ENCODE measurements at regions not wholly inside any gene's neighbourhood (a gene's known extent, or its start where the extent isn't known, plus 50 kb on each side); places are given as distances from the start of the nearest gene placed in this dataset.

DNA sequence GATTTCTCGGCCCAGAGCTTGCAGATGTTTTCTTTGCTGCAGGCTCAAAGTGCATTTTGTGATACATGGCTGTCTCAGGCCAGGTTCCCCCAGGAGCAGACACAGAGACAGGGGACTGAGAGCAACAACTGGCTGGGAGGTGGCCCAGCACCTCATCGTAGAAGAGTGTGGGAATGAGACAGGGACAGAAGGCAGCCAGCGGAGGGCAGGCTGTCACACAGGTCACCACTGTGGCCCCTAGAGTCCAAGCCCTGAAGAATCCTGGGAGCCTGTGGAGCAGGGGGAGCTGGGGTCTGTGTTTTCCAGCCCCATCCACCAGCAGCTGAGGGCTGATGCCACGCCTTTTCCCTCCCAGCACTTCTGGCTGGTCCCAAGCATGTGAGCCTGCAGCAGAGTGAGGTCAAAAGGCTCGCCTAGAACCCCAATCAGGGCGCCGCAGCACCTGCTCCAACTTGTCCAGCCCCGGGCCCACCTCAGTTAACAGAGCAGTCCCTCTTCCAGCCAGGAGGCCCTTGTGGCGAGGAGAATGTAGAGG is 723.8 kb downstream of the UQCRFS1 start:
- Histone ChIP-seq H3K4me2 (ENCODE audit: insufficient read depth, low read length) (no peak overlapping the region), H3K4me1 (ENCODE audit: insufficient read depth, low read length) (no peaks in the 10 kb centered on the region), H3K79me2 (ENCODE audit: insufficient read depth, low read length) (no peaks in the 10 kb centered on the region), H3K9me3 (ENCODE audit: low read depth, low read length) (no peaks in the 10 kb centered on the region), H3K4me3 (ENCODE audit: insufficient read depth, low read length) (no peak overlapping the region), H3K27ac (ENCODE audit: low read depth, low read length) (no peak overlapping the region), H3K36me3 (ENCODE audit: insufficient read depth, low read length) (no peaks in the 10 kb centered on the region), H4K20me1 (ENCODE audit: insufficient read depth, low read length) (no peaks in the 10 kb centered on the region), H2AFZ (ENCODE audit: low read length) (no peak overlapping the region), H3K27me3 (ENCODE audit: insufficient read depth, low read length) (no peaks in the 10 kb centered on the region)
- TF ChIP-seq, protein P1, sequence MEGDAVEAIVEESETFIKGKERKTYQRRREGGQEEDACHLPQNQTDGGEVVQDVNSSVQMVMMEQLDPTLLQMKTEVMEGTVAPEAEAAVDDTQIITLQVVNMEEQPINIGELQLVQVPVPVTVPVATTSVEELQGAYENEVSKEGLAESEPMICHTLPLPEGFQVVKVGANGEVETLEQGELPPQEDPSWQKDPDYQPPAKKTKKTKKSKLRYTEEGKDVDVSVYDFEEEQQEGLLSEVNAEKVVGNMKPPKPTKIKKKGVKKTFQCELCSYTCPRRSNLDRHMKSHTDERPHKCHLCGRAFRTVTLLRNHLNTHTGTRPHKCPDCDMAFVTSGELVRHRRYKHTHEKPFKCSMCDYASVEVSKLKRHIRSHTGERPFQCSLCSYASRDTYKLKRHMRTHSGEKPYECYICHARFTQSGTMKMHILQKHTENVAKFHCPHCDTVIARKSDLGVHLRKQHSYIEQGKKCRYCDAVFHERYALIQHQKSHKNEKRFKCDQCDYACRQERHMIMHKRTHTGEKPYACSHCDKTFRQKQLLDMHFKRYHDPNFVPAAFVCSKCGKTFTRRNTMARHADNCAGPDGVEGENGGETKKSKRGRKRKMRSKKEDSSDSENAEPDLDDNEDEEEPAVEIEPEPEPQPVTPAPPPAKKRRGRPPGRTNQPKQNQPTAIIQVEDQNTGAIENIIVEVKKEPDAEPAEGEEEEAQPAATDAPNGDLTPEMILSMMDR (IDR thresholded peaks at IDR 0.05; ENCODE audit: extremely low read depth, low read depth, low read length), result no peak
- no peak for DNase-seq (ENCODE audit: insufficient read length, low spot score, missing footprints)

DNA sequence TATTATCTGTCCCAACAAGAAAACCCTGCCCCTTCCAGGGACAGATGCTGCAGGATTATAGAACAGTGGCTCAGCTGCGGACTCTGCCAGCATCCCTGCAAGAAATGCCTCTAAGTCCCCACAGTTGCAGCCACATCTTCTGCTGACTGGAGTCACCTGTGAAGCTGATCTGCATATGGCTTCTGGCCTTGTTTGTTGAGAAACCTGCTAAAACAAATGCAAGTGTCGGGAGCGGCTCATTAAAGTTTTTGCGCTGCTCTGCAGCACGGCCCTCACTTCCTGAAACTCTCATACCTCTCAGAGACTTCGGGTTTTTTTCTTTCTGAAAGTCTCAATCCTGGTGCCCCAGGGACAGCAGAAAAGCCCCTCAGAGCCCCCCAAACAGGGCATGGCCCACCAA is 725.0 kb downstream of the UQCRFS1 start:
- Histone ChIP-seq H3K4me1 (ENCODE audit: insufficient read depth, low read length) (no peaks in the 10 kb centered on the region), H3K4me2 (ENCODE audit: insufficient read depth, low read length) (no peak overlapping the region), H3K36me3 (ENCODE audit: insufficient read depth, low read length) (no peaks in the 10 kb centered on the region), H4K20me1 (ENCODE audit: insufficient read depth, low read length) (no peaks in the 10 kb centered on the region), H3K27ac (ENCODE audit: low read depth, low read length) (no peak overlapping the region), H3K9me3 (ENCODE audit: low read depth, low read length) (no peaks in the 10 kb centered on the region), H3K27me3 (ENCODE audit: insufficient read depth, low read length) (no peaks in the 10 kb centered on the region), H2AFZ (ENCODE audit: low read length) (no peak overlapping the region), H3K4me3 (ENCODE audit: insufficient read depth, low read length) (no peak overlapping the region), H3K79me2 (ENCODE audit: insufficient read depth, low read length) (no peaks in the 10 kb centered on the region)
- no peak for DNase-seq (ENCODE audit: insufficient read length, low spot score, missing footprints)
- TF ChIP-seq, protein P1 (IDR thresholded peaks at IDR 0.05; ENCODE audit: extremely low read depth, low read depth, low read length), result no peak

DNA sequence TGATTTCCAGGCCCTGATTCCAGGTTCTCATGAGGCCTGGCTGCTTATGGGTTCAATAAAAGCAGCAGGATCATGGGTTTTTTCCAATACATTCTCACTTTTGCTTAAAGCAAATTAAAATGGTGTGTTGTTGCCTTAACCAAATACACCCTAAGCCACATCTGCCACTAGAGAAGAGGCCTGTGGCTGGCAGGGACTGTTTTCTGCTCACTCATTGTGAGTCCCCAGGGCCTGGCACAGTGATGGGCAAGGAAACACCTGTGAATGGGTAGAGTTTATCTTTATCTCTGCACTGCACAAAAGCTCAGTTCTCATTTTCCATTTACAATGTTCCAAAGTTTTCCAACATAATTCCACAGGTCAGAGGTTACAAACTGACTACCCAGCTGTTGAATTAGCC is 726.0 kb downstream of the UQCRFS1 start:
- H3K27me3 ChIP-seq (ENCODE audit: insufficient read depth, low read length), result no peaks in the 10 kb centered on the region
- H3K4me1 ChIP-seq (ENCODE audit: insufficient read depth, low read length), result no peaks in the 10 kb centered on the region
- H3K9me3 ChIP-seq (ENCODE audit: low read depth, low read length), result no peaks in the 10 kb centered on the region
- no peak overlapping the region for H3K27ac ChIP-seq (ENCODE audit: low read depth, low read length)
- no peaks in the 10 kb centered on the region for H3K36me3 ChIP-seq (ENCODE audit: insufficient read depth, low read length)
- H3K4me3 ChIP-seq (ENCODE audit: insufficient read depth, low read length), result no peak overlapping the region
- DNase-seq (ENCODE audit: insufficient read length, low spot score, missing footprints), result no peak
- no peaks in the 10 kb centered on the region for H3K79me2 ChIP-seq (ENCODE audit: insufficient read depth, low read length)
- H2AFZ ChIP-seq (ENCODE audit: low read length), result no peak overlapping the region
- TF ChIP-seq, protein P1 (IDR thresholded peaks at IDR 0.05; ENCODE audit: extremely low read depth, low read depth, low read length), result no peak
- H3K4me2 ChIP-seq (ENCODE audit: insufficient read depth, low read length), result no peak overlapping the region
- H4K20me1 ChIP-seq (ENCODE audit: insufficient read depth, low read length), result no peaks in the 10 kb centered on the region

DNA sequence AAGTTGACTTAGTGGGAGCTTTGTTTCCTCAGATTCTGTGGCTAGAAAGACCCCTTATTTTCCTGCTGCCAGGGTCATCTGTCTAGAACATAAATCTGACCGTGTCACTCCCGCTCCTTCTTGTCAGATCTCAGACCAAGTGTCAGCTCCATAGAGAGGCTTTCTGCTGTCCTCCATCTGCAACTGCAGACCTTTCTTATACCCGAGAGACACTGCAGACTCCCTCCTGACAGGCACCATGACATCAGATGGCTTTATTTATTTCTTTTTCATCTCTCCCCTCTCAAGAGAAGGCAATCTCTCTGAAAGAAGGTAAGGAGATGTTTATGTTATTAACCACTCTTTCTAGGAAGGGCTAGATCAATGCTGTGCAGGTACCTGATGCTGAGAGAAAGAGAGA is 726.5 kb downstream of the UQCRFS1 start:
- no peaks in the 10 kb centered on the region for H4K20me1 ChIP-seq (ENCODE audit: insufficient read depth, low read length)
- no peak overlapping the region for H3K27ac ChIP-seq (ENCODE audit: low read depth, low read length)
- no peak overlapping the region for H3K4me3 ChIP-seq (ENCODE audit: insufficient read depth, low read length)
- no peak for DNase-seq (ENCODE audit: insufficient read length, low spot score, missing footprints)
- H3K4me2 ChIP-seq (ENCODE audit: insufficient read depth, low read length), result no peak overlapping the region
- H3K9me3 ChIP-seq (ENCODE audit: low read depth, low read length), result no peaks in the 10 kb centered on the region
- no peak overlapping the region for H2AFZ ChIP-seq (ENCODE audit: low read length)
- H3K4me1 ChIP-seq (ENCODE audit: insufficient read depth, low read length), result no peaks in the 10 kb centered on the region
- TF ChIP-seq, protein P1 (IDR thresholded peaks at IDR 0.05; ENCODE audit: extremely low read depth, low read depth, low read length), result no peak
- no peaks in the 10 kb centered on the region for H3K79me2 ChIP-seq (ENCODE audit: insufficient read depth, low read length)
- no peaks in the 10 kb centered on the region for H3K27me3 ChIP-seq (ENCODE audit: insufficient read depth, low read length)
- no peaks in the 10 kb centered on the region for H3K36me3 ChIP-seq (ENCODE audit: insufficient read depth, low read length)

Measured in osteoblast (primary cell).